ENCODE measurements at regions not wholly inside any gene's neighbourhood (a gene's known extent, or its start where the extent isn't known, plus 50 kb on each side); places are given as distances from the start of the nearest gene placed in this dataset.

DNA sequence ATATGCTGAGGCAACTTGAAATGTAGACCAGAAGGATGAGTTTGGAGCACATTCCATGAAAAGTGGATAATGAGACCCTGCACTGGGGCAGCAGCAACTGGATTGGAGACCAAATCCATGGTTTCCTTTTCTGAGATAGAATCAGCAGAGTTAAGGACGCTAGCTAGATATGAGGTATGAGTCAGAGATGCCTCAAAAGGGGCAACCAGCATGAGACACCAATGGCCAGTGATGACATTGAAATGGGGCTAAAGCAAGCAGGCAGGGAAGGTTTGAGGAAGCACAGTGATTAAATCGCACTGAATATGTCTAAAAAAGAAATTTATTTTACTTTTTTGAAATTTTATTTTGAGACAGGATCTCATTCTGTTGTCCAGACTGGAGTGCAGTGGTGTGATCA is 802.4 kb downstream of the TFAP2A start:
- no peaks in the 10 kb centered on the region for H3K36me3 ChIP-seq (ENCODE audit: control insufficient read depth, insufficient read depth, low read length)
- intact Hi-C loops (cut with micrococcal nuclease; ENCODE audit: unreplicated experiment), result no loop called here
- TF ChIP-seq, protein P1, sequence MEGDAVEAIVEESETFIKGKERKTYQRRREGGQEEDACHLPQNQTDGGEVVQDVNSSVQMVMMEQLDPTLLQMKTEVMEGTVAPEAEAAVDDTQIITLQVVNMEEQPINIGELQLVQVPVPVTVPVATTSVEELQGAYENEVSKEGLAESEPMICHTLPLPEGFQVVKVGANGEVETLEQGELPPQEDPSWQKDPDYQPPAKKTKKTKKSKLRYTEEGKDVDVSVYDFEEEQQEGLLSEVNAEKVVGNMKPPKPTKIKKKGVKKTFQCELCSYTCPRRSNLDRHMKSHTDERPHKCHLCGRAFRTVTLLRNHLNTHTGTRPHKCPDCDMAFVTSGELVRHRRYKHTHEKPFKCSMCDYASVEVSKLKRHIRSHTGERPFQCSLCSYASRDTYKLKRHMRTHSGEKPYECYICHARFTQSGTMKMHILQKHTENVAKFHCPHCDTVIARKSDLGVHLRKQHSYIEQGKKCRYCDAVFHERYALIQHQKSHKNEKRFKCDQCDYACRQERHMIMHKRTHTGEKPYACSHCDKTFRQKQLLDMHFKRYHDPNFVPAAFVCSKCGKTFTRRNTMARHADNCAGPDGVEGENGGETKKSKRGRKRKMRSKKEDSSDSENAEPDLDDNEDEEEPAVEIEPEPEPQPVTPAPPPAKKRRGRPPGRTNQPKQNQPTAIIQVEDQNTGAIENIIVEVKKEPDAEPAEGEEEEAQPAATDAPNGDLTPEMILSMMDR (IDR thresholded peaks at IDR 0.05), result no peak
- no peak for TF ChIP-seq POLR2AphosphoS5 (IDR thresholded peaks at IDR 0.05; ENCODE audit: low read depth, low read length)
- TF ChIP-seq, protein P2, sequence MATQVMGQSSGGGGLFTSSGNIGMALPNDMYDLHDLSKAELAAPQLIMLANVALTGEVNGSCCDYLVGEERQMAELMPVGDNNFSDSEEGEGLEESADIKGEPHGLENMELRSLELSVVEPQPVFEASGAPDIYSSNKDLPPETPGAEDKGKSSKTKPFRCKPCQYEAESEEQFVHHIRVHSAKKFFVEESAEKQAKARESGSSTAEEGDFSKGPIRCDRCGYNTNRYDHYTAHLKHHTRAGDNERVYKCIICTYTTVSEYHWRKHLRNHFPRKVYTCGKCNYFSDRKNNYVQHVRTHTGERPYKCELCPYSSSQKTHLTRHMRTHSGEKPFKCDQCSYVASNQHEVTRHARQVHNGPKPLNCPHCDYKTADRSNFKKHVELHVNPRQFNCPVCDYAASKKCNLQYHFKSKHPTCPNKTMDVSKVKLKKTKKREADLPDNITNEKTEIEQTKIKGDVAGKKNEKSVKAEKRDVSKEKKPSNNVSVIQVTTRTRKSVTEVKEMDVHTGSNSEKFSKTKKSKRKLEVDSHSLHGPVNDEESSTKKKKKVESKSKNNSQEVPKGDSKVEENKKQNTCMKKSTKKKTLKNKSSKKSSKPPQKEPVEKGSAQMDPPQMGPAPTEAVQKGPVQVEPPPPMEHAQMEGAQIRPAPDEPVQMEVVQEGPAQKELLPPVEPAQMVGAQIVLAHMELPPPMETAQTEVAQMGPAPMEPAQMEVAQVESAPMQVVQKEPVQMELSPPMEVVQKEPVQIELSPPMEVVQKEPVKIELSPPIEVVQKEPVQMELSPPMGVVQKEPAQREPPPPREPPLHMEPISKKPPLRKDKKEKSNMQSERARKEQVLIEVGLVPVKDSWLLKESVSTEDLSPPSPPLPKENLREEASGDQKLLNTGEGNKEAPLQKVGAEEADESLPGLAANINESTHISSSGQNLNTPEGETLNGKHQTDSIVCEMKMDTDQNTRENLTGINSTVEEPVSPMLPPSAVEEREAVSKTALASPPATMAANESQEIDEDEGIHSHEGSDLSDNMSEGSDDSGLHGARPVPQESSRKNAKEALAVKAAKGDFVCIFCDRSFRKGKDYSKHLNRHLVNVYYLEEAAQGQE (IDR thresholded peaks at IDR 0.05; ENCODE audit: insufficient read depth in 1 of 2, low read depth in 2 of 2, low read length in 1 of 2), result no peak
- TF ChIP-seq TCF7L2 (IDR thresholded peaks at IDR 0.05; ENCODE audit: low read depth, low read length), result no peak
- no peak for TF ChIP-seq SIN3A (IDR thresholded peaks at IDR 0.05; ENCODE audit: borderline replicate concordance, insufficient read depth, low read depth, low read length)
- peaks cover 4% of the 10 kb centered on the region for H3K4me1 ChIP-seq (ENCODE audit: control insufficient read depth, insufficient read depth, low read length)
- no peaks in the 10 kb centered on the region for H3K27me3 ChIP-seq (ENCODE audit: control insufficient read depth, insufficient read depth, low read length)
- in situ Hi-C loops (cut with HindIII; ENCODE audit: low pct_unique_long_range_greater_than_20kb, low sequenced_read_pairs), result no loop called here
- BruUV-seq (replicated peaks), result no TSS peak
- no peak overlapping the region for H3K27ac ChIP-seq (ENCODE audit: low read length)
- ChIA-PET POLR2A (no interaction called here), CTCF (no interaction called here)
- H3K9me3 ChIP-seq (ENCODE audit: control insufficient read depth, insufficient read depth, low read depth, low read length), result no peaks in the 10 kb centered on the region
- no peak for ATAC-seq
- no peak overlapping the region for H3K4me3 ChIP-seq (ENCODE audit: low read depth in 2 of 2, low read length in 2 of 2)
- no peak for DNase-seq (ENCODE audit: low read depth, low spot score)

DNA sequence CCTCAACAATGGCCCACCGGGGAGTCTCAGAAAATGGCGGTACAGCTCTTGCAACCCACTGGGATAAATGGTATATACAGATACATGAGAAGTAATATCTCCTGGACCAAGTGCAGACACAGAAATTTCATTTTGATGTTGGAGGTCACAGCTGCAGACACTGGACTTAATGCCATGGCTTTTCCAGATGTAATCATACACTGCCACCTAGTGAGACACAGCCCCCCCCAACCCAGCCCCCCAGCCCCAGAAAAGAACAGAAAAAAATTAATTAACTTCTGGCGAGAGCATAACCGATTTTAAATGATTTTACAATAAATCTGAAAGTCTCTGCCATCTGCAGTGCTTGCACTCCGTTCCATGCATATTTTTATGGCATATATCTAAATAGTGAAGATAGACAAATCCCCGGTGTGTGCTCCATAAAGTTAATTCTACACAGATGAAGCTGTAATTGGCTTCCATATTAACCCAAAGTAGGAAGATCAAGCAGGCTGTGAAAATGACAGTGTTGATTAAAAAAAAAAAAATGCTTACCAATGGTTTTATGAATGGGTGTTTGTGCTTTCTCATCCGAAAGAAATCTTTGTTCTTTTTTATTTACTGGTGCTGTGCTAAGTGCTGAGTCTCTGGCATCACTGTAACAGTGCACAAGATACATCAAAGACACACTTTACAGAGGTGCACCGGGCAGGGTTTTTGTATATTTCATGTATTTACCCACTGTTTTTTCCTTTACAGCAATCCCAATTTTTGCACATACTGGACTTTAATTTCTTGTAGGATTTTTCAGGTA is 804.1 kb downstream of the TFAP2A start:
- BruUV-seq (replicated peaks), result no TSS peak
- ChIA-PET CTCF (no interaction called here), POLR2A (no interaction called here)
- H3K4me3 ChIP-seq (ENCODE audit: low read depth in 2 of 2, low read length in 2 of 2), result no peak overlapping the region
- H3K4me1 ChIP-seq (ENCODE audit: control insufficient read depth, insufficient read depth, low read length), result peaks cover 4% of the 10 kb centered on the region
- TF ChIP-seq, protein P1 (IDR thresholded peaks at IDR 0.05), result peak; percentile 62
- TF ChIP-seq POLR2AphosphoS5 (IDR thresholded peaks at IDR 0.05; ENCODE audit: low read depth, low read length) (no peak), SIN3A (IDR thresholded peaks at IDR 0.05; ENCODE audit: borderline replicate concordance, insufficient read depth, low read depth, low read length) (no peak), TCF7L2 (IDR thresholded peaks at IDR 0.05; ENCODE audit: low read depth, low read length) (no peak)
- TF ChIP-seq, protein P2 (IDR thresholded peaks at IDR 0.05; ENCODE audit: insufficient read depth in 1 of 2, low read depth in 2 of 2, low read length in 1 of 2), result no peak
- H3K36me3 ChIP-seq (ENCODE audit: control insufficient read depth, insufficient read depth, low read length), result no peaks in the 10 kb centered on the region
- H3K9me3 ChIP-seq (ENCODE audit: control insufficient read depth, insufficient read depth, low read depth, low read length), result no peaks in the 10 kb centered on the region
- intact Hi-C loops (cut with micrococcal nuclease; ENCODE audit: unreplicated experiment) (no loop called here), in situ Hi-C loops (cut with HindIII; ENCODE audit: low pct_unique_long_range_greater_than_20kb, low sequenced_read_pairs) (no loop called here)
- no peak for ATAC-seq
- DNase-seq (ENCODE audit: low read depth, low spot score), result no peak
- no peaks in the 10 kb centered on the region for H3K27me3 ChIP-seq (ENCODE audit: control insufficient read depth, insufficient read depth, low read length)
- peak overlapping the region; percentile 21; the same call in 1 of the 2 replicates for H3K27ac ChIP-seq (ENCODE audit: low read length)

Data from Panc1 (cell line).